ENCODE measurements at regions not wholly inside any gene's neighbourhood (a gene's known extent, or its start where the extent isn't known, plus 50 kb on each side); places are given as distances from the start of the nearest gene placed in this dataset.

- TF ChIP-seq POLR2AphosphoS5 (IDR thresholded peaks at IDR 0.05; ENCODE audit: borderline replicate concordance, low read depth, low read length) = no peak
- TF ChIP-seq EZH2 (IDR thresholded peaks at IDR 0.05) = no peak
These were observed 66.9 kb downstream of the FOXL3 start for GRCh38 chr7:356691-357462.

Data from SK-N-MC (cell line).